Testis (tissue), 2 donors: ENCODE measurements at regions not wholly inside any gene's neighbourhood (a gene's known extent, or its start where the extent isn't known, plus 50 kb on each side); places are given as distances from the start of the nearest gene placed in this dataset.

Experiments
- DNase-seq: peaks from one replicate; pipeline ENCODE4 v3.0.0-alpha.2; 2019
- H3K27ac ChIP-seq, 2 donors: fragments of 200-600 bp; sonication (generic); one replicate each; pipeline ENCODE4 v1.5.1; 2019
- H3K27me3 ChIP-seq: fragments of 200-600 bp; sonication (generic); one replicate; pipeline ENCODE4 v1.5.1; 2019
- H3K36me3 ChIP-seq: fragments of 200-600 bp; sonication (generic); one replicate; pipeline ENCODE4 v1.5.1; 2017; ENCODE audit warnings: low read depth; ENCODE audit errors: missing control alignments
- H3K4me1 ChIP-seq: fragments of 200-600 bp; sonication (generic); one replicate; pipeline ENCODE4 v1.5.1; 2019
- H3K4me3 ChIP-seq, 2 donors: fragments of 200-600 bp; sonication (generic); one replicate each; pipeline ENCODE4 v1.5.1; 2017 to 2019
- H3K9me3 ChIP-seq: fragments of 200-600 bp; sonication (generic); one replicate; pipeline ENCODE4 v1.5.1; 2017
- CTCF ChIP-seq, 3 experiments: fragments of 450-650 bp in 2 of 3; fragments of 200-600 bp in 1 of 3; sonication (generic) in 1 of 3; IDR thresholded peaks; one replicate each; pipeline ENCODE4 v1.5.1; 2016 to 2019; ENCODE audit warnings: antibody characterized with exemption in 3 of 3, mild to moderate bottlenecking in 2 of 3, moderate library complexity in 1 of 3
- POLR2A ChIP-seq: fragments of 450-650 bp; IDR thresholded peaks from one replicate; pipeline ENCODE4 v1.6.1; 2017; ENCODE audit warnings: antibody characterized with exemption, mild to moderate bottlenecking, moderate library complexity
- WGBS, 2 donors: methylation state at CpG; one replicate each; pipeline ENCODE4 v1.1.5; 2018; 5-methylcytosine and 5-hydroxymethylcytosine counted together
- intact Hi-C: fragments of 100-400 bp; cut with DNase I; formaldehyde crosslinking; loops from one replicate; pipeline ENCODE4 v1.15.1; 2023; ENCODE audit warnings: low total_unique reads

- TF ChIP-seq CTCF (IDR thresholded peaks at IDR 0.05) (no peak), POLR2A (no peak)
- Histone ChIP-seq H3K9me3 (no peaks in the 10 kb centered on the region), H3K4me1 (no peaks in the 10 kb centered on the region), H3K36me3 (no peaks in the 10 kb centered on the region), H3K4me3 (no peak overlapping the region), H3K27ac (no peak overlapping the region), H3K27me3 (no peaks in the 10 kb centered on the region)
- 49 to 78% methylated on average over 9 to 15 of the region's 15 CpGs for WGBS, 2 donors
- no peak for DNase-seq
- intact Hi-C loops: no loop called here
Observed at GRCh38 chr11:55501014-55501413, 53.3 kb upstream of the OR4C15 start.

GRCh38 chr11:55503449-55503848 is 50.8 kb upstream of the OR4C15 start:
- Histone ChIP-seq H3K9me3 (no peaks in the 10 kb centered on the region), H3K4me3 (no peak overlapping the region), H3K27ac (no peak overlapping the region), H3K36me3 (no peaks in the 10 kb centered on the region), H3K4me1 (no peaks in the 10 kb centered on the region), H3K27me3 (no peaks in the 10 kb centered on the region)
- intact Hi-C loops: no loop called here
- TF ChIP-seq POLR2A (no peak), CTCF (IDR thresholded peaks at IDR 0.05) (peak in 1 of 3 experiments; percentile 9)
- 61 to 69% methylated on average over 2 to 3 of the region's 3 CpGs for WGBS, 2 donors
- DNase-seq: no peak
